ENCODE measurements at regions not wholly inside any gene's neighbourhood (a gene's known extent, or its start where the extent isn't known, plus 50 kb on each side); places are given as distances from the start of the nearest gene placed in this dataset.
"Not testable (repeated sequence)": the region's sequence is repeated elsewhere in the genome, so short reads cannot be mapped to it uniquely, and the experiment has no call there.

GRCh38 chr5:166570865-166571264 is 1720.6 kb upstream of the WWC1 start:
- in situ Hi-C loops (cut with HindIII; ENCODE audit: low sequenced_read_pairs) = no loop called here

- in situ Hi-C loops (cut with HindIII; ENCODE audit: low sequenced_read_pairs) = no loop called here
These were observed 1719.8 kb upstream of the WWC1 start for GRCh38 chr5:166571668-166572067.

- in situ Hi-C loops (cut with HindIII; ENCODE audit: low sequenced_read_pairs) = no loop called here
These were observed 1715.1 kb upstream of the WWC1 start for GRCh38 chr5:166576323-166576722.

- in situ Hi-C loops (cut with HindIII; ENCODE audit: low sequenced_read_pairs) = no loop called here
These were observed 1709.6 kb upstream of the WWC1 start for GRCh38 chr5:166581826-166582225.

- in situ Hi-C loops (cut with HindIII; ENCODE audit: low sequenced_read_pairs) = no loop called here
These were observed 1709.0 kb upstream of the WWC1 start for GRCh38 chr5:166582416-166582815.

DNA sequence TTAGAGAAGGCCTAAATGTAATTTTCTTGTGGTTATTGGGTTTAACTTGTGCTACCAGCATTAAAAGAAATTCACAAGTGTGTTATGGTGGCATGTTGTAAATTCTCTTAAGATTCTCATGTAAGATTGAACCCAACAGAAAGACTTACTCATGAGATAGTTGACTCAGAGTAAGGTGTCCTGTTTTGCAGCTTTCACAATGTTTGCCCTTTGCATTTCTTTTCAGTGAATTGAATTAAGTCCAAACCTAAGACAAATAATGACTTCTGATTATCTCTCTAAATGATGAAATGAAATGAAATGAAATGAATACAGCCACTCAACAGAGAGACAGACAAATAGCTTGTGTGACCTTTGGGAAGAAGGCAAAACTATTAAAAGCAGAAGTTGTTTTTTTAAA is 1696.9 kb upstream of the WWC1 start:
- in situ Hi-C loops (cut with HindIII; ENCODE audit: low sequenced_read_pairs) = no loop called here

GRCh38 chr5:166595274-166595951 is 1696.0 kb upstream of the WWC1 start:
- in situ Hi-C loops (cut with HindIII; ENCODE audit: low sequenced_read_pairs) = no loop called here

GRCh38 chr5:166596043-166596442 is 1695.4 kb upstream of the WWC1 start:
- in situ Hi-C loops (cut with HindIII; ENCODE audit: low sequenced_read_pairs) = no loop called here

GRCh38 chr5:166602271-166602670 is 1689.2 kb upstream of the WWC1 start:
- in situ Hi-C loops (cut with HindIII; ENCODE audit: low sequenced_read_pairs) = no loop called here

GRCh38 chr5:166617507-166617906 is 1673.9 kb upstream of the WWC1 start:
- in situ Hi-C loops (cut with HindIII; ENCODE audit: low sequenced_read_pairs) = no loop called here

- in situ Hi-C loops (cut with HindIII; ENCODE audit: low sequenced_read_pairs) = no loop called here
These were observed 1672.9 kb upstream of the WWC1 start for GRCh38 chr5:166618526-166618925.

DNA sequence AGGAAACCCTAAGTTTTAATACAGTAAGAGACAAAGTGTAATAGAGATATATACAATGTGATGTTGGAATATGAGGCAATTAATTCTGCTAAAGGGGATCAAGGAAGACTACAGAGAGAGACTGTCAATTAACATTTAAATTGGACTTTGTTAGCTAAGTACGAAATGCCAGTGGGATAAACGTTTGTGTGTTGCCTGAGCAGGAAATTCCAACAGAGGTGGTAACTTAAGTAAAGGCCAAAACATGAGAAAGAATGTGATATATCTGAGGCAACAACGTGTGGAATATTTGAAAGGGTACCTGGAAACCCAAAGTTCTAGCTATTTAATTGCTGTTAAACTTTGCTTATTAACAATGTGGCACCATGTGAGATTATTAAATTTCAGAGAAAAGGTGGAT is 1666.9 kb upstream of the WWC1 start:
- in situ Hi-C loops (cut with HindIII; ENCODE audit: low sequenced_read_pairs) = no loop called here

DNA sequence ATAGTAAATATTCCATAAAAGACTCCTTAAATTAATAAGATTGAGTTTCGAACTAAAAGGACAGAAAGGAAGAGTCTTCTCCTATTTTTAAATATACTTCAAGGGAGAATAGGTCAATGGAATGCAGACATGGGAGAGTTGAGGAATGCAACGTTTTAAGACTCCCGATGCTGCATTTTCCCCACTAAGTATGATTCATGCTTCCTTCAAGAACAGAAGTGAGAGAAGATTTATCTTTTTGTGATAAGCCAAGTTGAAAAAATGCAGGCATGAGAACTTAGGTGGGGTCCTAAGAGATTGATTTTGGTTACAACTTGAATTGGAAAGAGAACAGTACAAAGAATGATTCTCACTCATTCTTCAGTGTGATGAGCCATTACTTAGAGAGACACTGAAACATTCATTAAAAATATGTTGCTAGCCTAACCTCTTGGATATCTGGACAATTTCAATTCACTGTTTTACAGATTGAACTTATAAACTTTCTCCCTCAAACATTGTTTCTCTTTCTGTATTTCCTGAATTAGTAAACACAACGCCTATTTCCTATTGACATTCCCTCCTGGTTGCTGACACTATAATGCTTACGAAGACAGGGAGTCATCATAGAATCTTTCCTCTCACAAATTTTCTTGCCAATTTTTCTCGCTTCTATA is 1666.1 kb upstream of the WWC1 start:
- in situ Hi-C loops (cut with HindIII; ENCODE audit: low sequenced_read_pairs) = no loop called here

GRCh38 chr5:166637295-166637694 is 1654.2 kb upstream of the WWC1 start:
- in situ Hi-C loops (cut with HindIII; ENCODE audit: low sequenced_read_pairs) = no loop called here

- in situ Hi-C loops (cut with HindIII; ENCODE audit: low sequenced_read_pairs) = no loop called here
These were observed 1652.3 kb upstream of the WWC1 start for GRCh38 chr5:166639151-166639550.

DNA sequence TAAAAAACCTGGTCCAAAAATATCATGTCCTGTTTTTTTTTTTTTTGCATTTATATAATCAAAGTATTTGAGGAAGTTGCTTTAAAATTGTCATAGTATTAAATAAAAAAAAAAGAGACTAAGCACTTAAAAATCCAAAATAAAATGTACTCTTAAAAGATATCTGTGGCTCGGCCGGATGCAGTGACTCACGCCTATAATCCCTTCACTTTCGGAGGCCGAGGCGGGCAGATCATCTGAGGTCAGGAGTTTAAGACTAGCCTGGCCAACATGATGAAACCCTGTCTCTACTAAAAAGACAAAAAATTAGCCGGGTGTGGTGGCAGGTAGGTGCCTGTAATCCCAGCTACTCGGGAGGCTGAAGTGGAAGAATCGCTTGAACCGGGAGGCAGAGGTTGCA is 1651.3 kb upstream of the WWC1 start:
- in situ Hi-C loops (cut with HindIII; ENCODE audit: low sequenced_read_pairs) = not testable (repeated sequence)

- in situ Hi-C loops (cut with HindIII; ENCODE audit: low sequenced_read_pairs) = no loop called here
These were observed 1642.7 kb upstream of the WWC1 start for GRCh38 chr5:166648736-166649135.

DNA sequence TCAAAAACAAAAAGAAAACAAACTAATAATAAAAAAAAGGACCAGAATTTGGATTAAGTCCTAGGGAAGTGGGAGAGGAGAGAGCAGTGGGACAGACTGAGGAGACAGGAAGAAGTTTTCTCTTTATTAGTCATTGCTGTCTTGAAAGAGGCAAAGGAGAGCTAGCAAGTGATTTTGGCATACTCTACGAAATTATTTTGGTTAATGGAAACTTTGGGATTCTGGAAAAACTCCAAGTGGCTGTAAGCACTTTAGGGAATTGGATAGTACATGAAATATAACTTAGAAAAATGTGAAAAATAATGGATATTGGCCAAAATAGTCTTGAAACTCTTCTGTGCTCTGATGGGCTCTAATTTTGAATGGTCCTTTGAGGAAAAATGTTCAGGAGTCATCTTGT is 1641.8 kb upstream of the WWC1 start:
- in situ Hi-C loops (cut with HindIII; ENCODE audit: low sequenced_read_pairs) = no loop called here

GRCh38 chr5:166651234-166651633 is 1640.2 kb upstream of the WWC1 start:
- in situ Hi-C loops (cut with HindIII; ENCODE audit: low sequenced_read_pairs) = no loop called here

- in situ Hi-C loops (cut with HindIII; ENCODE audit: low sequenced_read_pairs) = no loop called here
These were observed 1619.6 kb upstream of the WWC1 start for GRCh38 chr5:166671811-166672210.

DNA sequence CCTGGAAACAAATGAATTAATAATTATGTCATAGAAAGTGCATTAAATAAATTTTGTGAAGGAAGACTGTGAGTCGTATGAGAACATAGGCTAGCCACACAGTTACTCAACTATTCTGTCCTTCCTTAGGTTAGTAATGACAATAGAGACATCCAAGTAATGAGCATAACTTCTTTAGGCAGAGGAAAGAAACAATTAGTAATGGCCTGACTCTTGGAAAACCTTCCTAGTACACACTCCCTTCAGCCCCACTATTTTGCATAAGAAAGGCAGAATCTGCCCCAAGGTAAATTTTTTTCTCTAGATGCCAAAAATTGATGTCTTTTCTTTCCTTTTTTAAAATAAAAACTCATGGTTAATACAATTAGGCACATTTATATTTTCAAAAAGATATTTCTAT is 1619.0 kb upstream of the WWC1 start:
- in situ Hi-C loops (cut with HindIII; ENCODE audit: low sequenced_read_pairs) = no loop called here

DNA sequence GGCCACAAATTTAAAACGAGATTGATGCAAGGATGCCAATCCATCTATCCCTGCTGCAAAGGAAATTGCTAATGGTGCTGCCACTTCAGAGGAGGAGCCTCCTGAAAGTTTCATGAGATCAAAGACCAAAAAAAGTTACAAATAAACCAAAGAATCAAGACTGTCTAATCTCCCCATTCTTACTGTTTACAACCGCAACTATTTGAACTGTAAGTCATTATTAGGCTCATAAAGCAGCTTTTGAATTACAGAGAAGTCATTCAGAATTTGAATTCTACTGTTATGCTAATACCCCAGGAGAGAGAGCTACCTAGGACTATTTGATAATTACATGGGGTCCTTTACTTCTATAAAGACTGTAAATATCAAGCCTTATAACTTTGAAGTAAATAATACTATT is 1613.6 kb upstream of the WWC1 start:
- in situ Hi-C loops (cut with HindIII; ENCODE audit: low sequenced_read_pairs) = no loop called here

- in situ Hi-C loops (cut with HindIII; ENCODE audit: low sequenced_read_pairs) = no loop called here
These were observed 1612.1 kb upstream of the WWC1 start for GRCh38 chr5:166679331-166679730.
